ENCODE measurements at regions not wholly inside any gene's neighbourhood (a gene's known extent, or its start where the extent isn't known, plus 50 kb on each side); places are given as distances from the start of the nearest gene placed in this dataset.
"Not testable (repeated sequence)": the region's sequence is repeated elsewhere in the genome, so short reads cannot be mapped to it uniquely, and the experiment has no call there.

DNA sequence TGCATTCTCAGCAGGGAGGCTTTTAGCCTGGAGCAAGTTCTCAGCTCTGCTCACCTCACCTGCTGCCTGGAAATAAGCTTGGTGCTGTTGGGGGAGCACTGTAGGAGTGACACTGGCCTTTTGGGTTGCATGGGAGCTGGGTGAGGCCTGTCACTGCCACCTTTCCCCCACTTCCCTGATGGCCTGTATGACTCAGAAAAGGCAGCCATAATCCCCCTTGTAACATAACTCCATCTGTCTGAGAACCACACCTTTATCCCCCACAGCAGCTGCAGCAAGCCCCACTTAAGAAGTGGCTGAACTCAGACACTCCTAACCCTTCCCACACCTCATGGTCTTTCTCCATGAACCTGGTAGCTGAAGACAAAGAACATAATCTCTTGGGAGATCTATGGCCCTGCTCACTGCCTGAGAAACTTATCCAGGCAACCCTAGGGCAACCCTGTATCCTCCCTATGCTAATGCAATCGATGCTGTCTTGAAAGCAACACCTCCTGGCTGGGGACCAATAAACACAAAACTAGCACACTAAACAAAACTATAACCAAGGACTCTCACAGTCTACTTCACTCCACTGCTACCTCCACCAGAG lies 258.9 kb upstream of the OSR1 start:
- BruUV-seq (replicated peaks) = no TSS peak
- ChIA-PET POLR2A (ENCODE audit: low non-redundant PET) (no interaction called here), CTCF (no interaction called here)
- Histone ChIP-seq H3K4me1 (ENCODE audit: insufficient read depth, low read length, poor library complexity, severe bottlenecking) (no peaks in the 10 kb centered on the region), H3K4me3 (ENCODE audit: low read depth, low read length, poor library complexity, severe bottlenecking) (no peak overlapping the region), H3K27ac (ENCODE audit: low read depth, low read length, poor library complexity, severe bottlenecking) (no peak overlapping the region), H3K27me3 (replicated peaks; ENCODE audit: insufficient read depth, low read depth, low read length, poor library complexity) (no peaks in the 10 kb centered on the region), H3K9me3 (ENCODE audit: low read depth, low read length, poor library complexity, severe bottlenecking) (peaks cover 4% of the 10 kb centered on the region), H3K36me3 (ENCODE audit: insufficient read depth, low read length, poor library complexity, severe bottlenecking) (no peaks in the 10 kb centered on the region)
- DNase-seq (ENCODE audit: low spot score) = no peak
- TF ChIP-seq, protein P1, sequence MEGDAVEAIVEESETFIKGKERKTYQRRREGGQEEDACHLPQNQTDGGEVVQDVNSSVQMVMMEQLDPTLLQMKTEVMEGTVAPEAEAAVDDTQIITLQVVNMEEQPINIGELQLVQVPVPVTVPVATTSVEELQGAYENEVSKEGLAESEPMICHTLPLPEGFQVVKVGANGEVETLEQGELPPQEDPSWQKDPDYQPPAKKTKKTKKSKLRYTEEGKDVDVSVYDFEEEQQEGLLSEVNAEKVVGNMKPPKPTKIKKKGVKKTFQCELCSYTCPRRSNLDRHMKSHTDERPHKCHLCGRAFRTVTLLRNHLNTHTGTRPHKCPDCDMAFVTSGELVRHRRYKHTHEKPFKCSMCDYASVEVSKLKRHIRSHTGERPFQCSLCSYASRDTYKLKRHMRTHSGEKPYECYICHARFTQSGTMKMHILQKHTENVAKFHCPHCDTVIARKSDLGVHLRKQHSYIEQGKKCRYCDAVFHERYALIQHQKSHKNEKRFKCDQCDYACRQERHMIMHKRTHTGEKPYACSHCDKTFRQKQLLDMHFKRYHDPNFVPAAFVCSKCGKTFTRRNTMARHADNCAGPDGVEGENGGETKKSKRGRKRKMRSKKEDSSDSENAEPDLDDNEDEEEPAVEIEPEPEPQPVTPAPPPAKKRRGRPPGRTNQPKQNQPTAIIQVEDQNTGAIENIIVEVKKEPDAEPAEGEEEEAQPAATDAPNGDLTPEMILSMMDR (conservative IDR thresholded peaks at IDR 0.05; ENCODE audit: low read depth, low read length) = no peak
- TF ChIP-seq EZH2 (IDR thresholded peaks at IDR 0.05; ENCODE audit: borderline replicate concordance, low read depth, low read length, poor library complexity, severe bottlenecking) = no peak
- intact Hi-C loops (cut with micrococcal nuclease; ENCODE audit: unreplicated experiment) = no loop called here

DNA sequence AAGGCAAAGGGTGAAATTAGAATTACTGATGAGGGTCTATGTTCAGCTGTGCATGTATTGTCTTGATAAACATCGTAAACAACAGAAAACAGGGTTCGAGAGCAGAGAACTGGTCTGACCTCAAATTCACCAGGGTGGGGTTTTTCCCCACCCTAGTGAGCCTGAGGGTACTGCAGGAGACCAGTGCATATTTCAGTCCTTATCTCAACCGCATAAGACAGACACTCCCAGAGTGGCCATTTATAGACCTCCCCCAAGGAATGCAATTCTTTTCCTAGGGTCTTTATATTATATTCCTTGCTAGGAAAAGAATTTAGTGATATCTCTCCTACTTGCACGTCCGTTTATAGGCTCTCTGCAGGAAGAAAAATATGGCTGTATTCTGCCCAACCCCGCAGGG lies 257.0 kb upstream of the OSR1 start:
- H3K27me3 ChIP-seq (replicated peaks; ENCODE audit: insufficient read depth, low read depth, low read length, poor library complexity); DNase-seq (ENCODE audit: low spot score); H3K9me3 ChIP-seq (ENCODE audit: low read depth, low read length, poor library complexity, severe bottlenecking); BruUV-seq (replicated peaks); POLR2A ChIA-PET (ENCODE audit: low non-redundant PET); CTCF ChIA-PET; H3K4me3 ChIP-seq (ENCODE audit: low read depth, low read length, poor library complexity, severe bottlenecking); H3K27ac ChIP-seq (ENCODE audit: low read depth, low read length, poor library complexity, severe bottlenecking); H3K4me1 ChIP-seq (ENCODE audit: insufficient read depth, low read length, poor library complexity, severe bottlenecking); intact Hi-C loops (cut with micrococcal nuclease; ENCODE audit: unreplicated experiment); H3K36me3 ChIP-seq (ENCODE audit: insufficient read depth, low read length, poor library complexity, severe bottlenecking): not testable (repeated sequence)

- peaks cover under 1% of the 10 kb centered on the region for H3K27me3 ChIP-seq (replicated peaks; ENCODE audit: insufficient read depth, low read depth, low read length, poor library complexity)
- no peaks in the 10 kb centered on the region for H3K4me1 ChIP-seq (ENCODE audit: insufficient read depth, low read length, poor library complexity, severe bottlenecking)
- TF ChIP-seq EZH2 (IDR thresholded peaks at IDR 0.05; ENCODE audit: borderline replicate concordance, low read depth, low read length, poor library complexity, severe bottlenecking) = no peak
- TF ChIP-seq, protein P1 (conservative IDR thresholded peaks at IDR 0.05; ENCODE audit: low read depth, low read length) = no peak
- H3K27ac ChIP-seq (ENCODE audit: low read depth, low read length, poor library complexity, severe bottlenecking) = no peak overlapping the region
- H3K36me3 ChIP-seq (ENCODE audit: insufficient read depth, low read length, poor library complexity, severe bottlenecking) = no peaks in the 10 kb centered on the region
- BruUV-seq (replicated peaks) = no TSS peak
- ChIA-PET CTCF (no interaction called here), POLR2A (ENCODE audit: low non-redundant PET) (no interaction called here)
- H3K4me3 ChIP-seq (ENCODE audit: low read depth, low read length, poor library complexity, severe bottlenecking) = no peak overlapping the region
- DNase-seq (ENCODE audit: low spot score) = no peak
- H3K9me3 ChIP-seq (ENCODE audit: low read depth, low read length, poor library complexity, severe bottlenecking) = peaks cover 4% of the 10 kb centered on the region
- intact Hi-C loops (cut with micrococcal nuclease; ENCODE audit: unreplicated experiment) = no loop called here
Measured at GRCh38 chr2:19614066-19614465, 255.6 kb upstream of the OSR1 start.
